ENCODE measurements at regions not wholly inside any gene's neighbourhood (a gene's known extent, or its start where the extent isn't known, plus 50 kb on each side); places are given as distances from the start of the nearest gene placed in this dataset.

DNA sequence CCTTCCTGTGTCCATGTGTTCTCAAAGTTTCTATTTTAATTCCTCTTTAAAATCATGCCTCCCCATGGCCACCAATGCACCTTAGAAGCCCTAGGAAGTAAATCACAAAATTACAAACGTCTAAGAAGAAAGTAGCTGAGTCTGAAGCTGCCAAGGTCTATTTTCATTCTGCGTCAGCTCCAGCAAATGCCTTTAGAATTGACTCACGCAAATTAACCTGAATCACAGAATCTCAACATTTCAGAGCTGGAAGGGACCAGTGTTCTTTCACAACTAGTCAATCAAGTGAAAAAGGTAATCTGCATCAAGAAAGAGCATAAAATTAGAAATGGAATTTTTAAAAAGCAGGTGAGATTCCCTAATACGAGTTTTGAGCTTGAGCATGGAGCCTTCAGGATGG, 1017.6 kb downstream of the SORCS3 start:
- TF ChIP-seq, protein P1, sequence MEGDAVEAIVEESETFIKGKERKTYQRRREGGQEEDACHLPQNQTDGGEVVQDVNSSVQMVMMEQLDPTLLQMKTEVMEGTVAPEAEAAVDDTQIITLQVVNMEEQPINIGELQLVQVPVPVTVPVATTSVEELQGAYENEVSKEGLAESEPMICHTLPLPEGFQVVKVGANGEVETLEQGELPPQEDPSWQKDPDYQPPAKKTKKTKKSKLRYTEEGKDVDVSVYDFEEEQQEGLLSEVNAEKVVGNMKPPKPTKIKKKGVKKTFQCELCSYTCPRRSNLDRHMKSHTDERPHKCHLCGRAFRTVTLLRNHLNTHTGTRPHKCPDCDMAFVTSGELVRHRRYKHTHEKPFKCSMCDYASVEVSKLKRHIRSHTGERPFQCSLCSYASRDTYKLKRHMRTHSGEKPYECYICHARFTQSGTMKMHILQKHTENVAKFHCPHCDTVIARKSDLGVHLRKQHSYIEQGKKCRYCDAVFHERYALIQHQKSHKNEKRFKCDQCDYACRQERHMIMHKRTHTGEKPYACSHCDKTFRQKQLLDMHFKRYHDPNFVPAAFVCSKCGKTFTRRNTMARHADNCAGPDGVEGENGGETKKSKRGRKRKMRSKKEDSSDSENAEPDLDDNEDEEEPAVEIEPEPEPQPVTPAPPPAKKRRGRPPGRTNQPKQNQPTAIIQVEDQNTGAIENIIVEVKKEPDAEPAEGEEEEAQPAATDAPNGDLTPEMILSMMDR (IDR thresholded peaks at IDR 0.05 in 8 of 11, conservative IDR thresholded peaks at IDR 0.05 in 3 of 11), result no peak
- no peak for TF ChIP-seq POLR2AphosphoS5 (IDR thresholded peaks at IDR 0.05)

Data from spleen (tissue), 7 donors.